NCI-H526 (cell line): ENCODE measurements at regions not wholly inside any gene's neighbourhood (a gene's known extent, or its start where the extent isn't known, plus 50 kb on each side); places are given as distances from the start of the nearest gene placed in this dataset.
"Not testable (repeated sequence)": the region's sequence is repeated elsewhere in the genome, so short reads cannot be mapped to it uniquely, and the experiment has no call there.

Source experiments
- DNase-seq, 2 experiments: peaks; one replicate each; lab custom pipeline; 2025; lab: John Stamatoyannopoulos, UW

DNA sequence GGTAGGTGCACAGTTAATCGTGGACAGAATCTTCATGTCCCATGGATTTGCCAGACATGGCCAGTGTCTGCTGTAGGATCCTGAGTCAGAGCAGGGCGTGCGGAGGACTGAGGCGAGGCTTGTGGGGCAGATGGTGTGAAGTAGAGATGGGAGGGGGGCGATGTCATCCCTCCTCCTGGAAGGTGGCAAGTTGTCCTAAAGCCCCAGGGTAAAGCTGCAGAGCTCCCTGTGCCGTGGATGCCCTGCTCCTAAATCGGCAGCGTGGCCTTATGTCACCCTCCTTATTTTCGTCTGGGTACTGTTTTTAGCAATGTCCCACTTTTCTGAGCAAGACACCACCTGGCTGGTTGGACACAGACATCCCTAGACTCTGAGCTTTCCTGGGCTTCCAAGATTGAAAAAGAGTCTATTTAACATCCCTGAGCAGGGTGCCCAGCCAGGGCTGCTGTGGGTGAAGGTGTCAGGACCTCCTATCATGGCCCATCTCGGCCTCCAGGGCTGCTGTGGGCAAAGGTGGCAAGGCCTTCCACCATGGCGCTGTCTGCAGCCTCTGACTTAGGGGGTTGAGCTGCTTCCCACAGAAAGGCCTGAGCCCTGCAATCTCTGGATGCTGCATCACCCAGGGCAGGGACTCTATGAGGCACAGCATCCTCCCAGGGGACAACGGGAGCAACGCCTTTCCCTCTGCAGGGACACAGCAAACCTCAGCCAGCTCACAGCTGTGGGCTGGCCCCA is 145.4 kb downstream of the TTLL2 start:
- DNase-seq = no peak

DNA sequence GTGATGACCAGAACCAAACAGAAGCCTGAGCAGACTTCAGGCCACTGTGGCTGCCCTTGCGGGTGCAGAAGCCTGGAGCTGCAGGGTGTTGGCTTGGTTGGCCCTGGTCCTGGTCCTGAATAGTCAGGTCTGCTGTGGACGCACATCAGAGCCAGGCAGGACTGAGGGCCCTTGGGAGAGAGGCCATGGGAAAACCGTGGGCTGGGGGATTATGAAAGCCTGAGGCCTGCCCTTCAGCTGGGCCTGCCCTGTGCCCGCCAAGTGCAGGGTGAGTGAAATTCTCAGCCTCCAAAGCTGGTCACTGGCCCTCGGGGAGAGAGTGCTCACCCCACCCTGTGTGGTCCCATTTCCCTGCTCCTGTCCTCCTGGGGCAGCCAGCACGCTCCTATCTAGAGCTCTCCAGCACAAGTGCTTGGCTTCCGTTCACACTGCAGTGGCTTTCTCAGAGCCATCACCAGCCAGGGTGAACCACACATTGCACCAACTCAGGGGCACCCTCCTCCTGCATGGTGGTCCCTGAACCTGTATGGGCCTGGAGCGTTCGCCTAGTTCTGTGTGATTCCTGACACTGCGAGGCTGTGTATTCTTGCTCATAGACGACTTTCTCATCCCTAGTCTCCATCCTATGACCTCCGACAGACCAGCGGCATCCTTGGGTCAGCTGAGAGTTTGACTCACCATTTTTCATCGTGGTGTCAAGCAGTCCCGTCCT is 146.1 kb downstream of the TTLL2 start:
- DNase-seq = no peak

DNA sequence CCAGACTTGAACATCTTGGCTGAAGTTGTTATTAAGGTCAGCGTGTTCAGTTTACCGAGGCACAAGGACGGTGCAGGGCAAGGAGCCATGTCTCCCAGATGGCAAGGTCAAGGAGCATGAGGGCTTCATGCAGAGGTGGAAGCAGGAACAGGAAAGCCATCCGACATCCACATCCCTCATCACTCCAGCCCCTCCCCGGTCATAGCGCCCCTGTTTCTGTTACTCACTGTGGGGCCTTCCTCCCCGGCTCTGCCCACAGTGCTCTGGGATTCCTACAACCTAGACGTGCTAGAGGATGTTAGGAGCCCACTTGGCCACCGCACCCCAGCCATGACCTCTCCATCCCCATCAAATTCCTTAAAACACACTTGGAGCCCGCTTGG is 146.7 kb downstream of the TTLL2 start:
- no peak for DNase-seq

- DNase-seq = no peak
These were observed 147.3 kb downstream of the TTLL2 start for GRCh38 chr6:167472148-167472547.

DNA sequence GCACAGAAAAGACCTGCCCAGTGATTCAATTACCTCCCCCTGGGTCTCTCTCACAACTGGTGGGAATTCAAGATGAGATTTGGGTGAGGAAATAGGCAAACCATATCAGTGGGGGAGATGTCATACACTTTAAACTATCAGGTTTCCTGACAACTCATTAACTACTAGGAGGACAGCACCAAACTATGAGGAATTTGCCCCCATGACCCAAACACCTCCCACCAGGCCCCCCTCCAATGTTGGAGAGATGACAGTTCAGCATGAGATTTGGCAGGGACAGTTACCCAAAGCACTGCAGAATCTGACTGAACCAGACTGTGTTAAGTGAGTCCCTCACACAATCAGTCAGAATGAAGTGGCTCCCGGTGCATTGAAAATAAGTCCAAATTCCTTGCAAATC is 148.0 kb downstream of the TTLL2 start:
- no peak for DNase-seq

- DNase-seq = no peak
These were observed 149.3 kb downstream of the TTLL2 start for GRCh38 chr6:167474171-167474570.

DNA sequence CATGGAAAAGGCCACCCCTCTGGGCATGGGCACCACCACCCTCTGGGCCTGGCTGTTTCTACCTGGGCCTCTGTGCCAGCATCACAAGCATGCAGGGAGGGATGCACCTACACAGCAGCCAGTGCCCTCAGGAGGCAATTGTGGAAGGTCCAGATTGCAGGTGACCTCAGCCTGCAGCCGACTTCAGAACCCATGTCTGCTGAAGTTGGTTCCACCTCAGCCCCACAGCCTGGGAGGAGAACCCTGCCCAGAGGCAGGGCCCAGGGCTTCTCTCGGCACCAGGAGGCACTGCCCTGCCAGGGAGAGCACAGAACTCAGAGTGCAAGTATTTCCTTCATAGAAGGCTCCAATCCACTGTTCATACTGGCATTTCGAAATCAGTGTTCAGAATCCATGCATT is 149.8 kb downstream of the TTLL2 start:
- DNase-seq = no peak

- peak; percentile 9 to 27 for DNase-seq
These were observed 151.1 kb downstream of the TTLL2 start for GRCh38 chr6:167475947-167476346.

GRCh38 chr6:167476844-167477595 is 152.1 kb downstream of the TTLL2 start:
- no peak for DNase-seq

GRCh38 chr6:167477688-167478087 is 152.8 kb downstream of the TTLL2 start:
- DNase-seq = no peak

GRCh38 chr6:167479301-167479700 is 154.4 kb downstream of the TTLL2 start:
- DNase-seq = no peak

GRCh38 chr6:167479901-167480648 is 155.2 kb downstream of the TTLL2 start:
- no peak for DNase-seq

GRCh38 chr6:167481307-167481926 is 156.5 kb downstream of the TTLL2 start:
- DNase-seq = no peak

DNA sequence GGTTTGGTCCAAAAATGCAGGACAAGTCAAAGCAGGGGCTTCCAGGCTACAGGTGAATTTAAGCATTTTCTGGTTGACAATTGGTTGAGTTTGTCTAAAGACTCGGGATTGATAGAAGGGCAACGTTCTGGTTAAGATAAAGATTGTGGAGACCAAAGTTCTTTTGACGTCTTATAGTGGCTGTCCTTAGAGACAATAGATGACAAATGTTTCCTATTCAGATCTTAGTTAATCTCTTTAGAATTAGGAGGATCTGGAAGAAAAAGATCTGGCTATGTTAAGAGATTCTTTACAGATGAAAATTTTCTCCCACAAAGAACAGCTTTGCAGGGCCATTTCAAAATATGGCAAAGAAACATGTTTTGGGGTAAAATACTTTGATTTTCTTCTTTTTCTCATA is 157.9 kb downstream of the TTLL2 start:
- not testable (repeated sequence) for DNase-seq

DNA sequence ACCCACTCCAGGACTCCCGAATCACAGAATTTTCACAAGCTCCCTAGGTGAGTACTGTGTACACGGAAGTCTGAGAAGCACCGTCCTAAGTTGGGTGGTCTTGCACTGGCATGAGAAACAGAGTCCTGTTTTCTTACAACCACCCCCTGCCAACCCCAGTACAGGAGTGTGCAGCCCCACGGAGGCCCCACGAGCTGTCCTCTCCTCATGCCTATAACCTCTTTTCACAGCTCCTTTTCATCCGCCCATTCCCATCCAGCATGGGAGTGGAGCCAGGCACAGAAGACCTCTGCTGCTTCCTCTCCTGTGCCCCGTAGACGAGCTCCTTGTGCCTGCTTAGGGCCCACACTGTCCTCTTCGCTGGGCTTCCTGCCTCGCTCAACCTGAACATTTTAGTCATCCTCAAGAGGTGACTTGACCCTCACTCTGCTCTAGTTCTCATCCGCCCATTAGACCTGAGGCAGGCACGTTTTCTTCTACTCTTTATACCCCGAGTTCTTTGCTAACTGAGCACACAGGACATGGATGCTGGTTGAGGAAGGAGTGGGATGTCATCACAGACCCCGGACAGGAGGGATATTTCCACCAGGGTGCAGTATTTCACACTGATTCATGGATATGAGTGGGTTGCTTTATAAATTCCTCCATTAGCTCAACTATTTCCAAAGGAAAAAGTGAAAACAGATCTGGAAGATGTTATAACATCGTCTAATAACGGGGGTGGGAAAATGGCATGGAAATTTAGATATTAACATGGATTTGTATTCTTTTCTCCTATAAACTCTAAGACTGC is 160.5 kb downstream of the TTLL2 start:
- DNase-seq = peak in 1 of 2 experiments; percentile 50

DNA sequence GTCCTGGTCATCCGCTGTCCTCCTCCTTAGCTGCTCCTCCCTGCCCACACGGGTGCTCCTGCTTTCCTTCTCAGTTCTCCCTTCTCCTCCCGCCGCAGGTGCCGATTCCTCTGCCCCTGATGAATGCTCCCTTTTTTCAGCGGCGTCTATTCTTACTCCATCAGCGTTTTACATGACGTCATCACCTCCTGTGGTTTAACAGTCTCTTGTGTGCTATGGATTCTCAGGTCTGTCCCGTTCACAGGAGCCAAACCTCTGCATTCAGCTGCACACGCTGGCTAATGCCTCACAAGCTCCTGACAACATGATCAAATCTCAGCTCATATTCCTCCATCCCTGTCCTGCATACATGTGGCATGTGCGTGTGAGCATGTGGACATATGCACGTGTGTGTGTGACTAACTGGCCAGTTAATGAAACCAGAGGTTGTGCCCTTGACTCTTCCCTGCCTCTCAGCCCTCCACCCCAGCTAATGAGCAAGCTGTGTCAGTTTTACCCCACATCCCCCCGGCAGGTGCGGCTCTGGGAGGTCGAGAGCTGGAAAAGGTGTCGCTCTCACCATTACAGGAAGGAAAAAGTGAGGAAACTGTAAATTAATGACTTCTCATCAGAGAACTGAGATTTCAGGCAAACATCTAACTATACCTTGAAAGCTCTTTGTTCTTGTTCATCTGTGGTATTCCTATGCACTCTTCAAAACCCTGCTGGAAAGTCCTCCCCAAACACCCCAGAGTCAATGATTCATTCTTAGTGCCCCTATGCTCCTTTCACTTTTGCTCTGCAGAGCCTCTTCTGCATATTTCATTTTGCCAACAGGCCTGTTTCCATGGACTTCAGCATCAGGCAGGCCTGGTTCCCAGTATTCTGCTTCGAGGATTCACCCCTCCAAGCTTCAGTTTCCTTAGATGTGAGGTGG is 163.1 kb downstream of the TTLL2 start:
- no peak for DNase-seq

DNA sequence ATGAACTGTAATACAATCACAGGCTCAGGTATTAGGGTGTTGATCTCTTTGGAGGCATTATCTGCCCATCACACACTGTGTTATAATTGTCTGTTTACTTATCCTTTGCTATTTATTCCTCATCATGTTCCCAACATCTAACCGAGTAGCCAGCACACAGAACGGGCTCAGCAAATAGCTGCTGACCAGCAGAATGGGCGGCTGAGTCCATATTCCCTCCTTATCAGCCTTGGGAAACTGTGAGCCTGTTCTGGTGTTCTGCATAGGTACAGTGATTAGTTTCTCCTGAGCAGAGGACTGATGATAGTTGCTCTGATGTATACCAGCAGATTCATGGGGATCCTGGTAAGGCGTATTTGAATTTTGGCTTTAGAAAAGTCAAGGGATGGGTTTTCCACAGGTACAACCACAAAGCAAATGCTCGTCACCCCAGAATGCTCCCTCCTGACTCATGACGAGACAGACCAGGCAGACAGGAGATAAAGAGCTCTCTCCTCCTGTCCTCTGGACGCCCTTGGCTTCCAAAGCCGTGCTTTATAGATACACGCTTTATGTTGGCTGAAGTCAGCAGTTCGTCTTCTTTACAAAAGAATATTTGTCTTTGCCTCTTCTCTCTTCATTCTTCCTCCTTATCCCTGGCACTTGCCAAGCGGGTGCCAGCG is 166.7 kb downstream of the TTLL2 start:
- no peak for DNase-seq

DNA sequence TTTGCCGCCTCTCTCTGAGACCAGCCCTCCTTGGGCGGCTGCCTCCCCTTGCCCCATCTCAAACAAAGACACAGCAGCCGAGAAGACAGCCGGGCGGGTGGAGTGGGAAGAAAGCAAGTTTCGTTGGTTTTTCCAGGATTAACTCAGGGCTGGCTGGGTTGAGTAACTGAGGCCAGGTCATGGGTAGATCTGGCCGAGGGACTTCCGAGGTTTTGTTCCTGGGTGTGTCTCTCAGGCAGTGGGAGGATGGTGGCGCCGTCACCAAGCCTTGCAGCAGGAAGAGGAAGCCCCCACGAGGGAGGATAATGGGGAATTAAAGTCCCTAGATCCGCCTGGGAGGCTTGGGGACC is 167.2 kb downstream of the TTLL2 start:
- no peak for DNase-seq

DNA sequence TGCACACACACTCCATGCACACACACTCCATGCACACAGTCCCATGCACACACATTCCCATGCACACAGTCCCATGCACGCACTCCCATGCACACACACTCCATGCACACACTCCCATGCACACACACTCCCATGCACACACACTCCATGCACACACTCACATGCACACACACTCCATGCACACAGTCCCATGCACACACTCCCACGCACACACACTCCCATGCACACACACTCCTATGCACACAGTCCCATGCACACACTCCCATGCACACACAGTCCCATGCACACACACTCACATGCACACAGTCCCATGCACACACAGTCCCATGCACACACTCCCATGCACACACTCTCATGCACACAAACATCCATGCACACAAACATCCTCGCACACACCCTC is 168.4 kb downstream of the TTLL2 start:
- DNase-seq = no peak
